Lower lobe of right lung (tissue), 2 donors: ENCODE measurements at regions not wholly inside any gene's neighbourhood (a gene's known extent, or its start where the extent isn't known, plus 50 kb on each side); places are given as distances from the start of the nearest gene placed in this dataset.
"Not testable (repeated sequence)": the region's sequence is repeated elsewhere in the genome, so short reads cannot be mapped to it uniquely, and the experiment has no call there.

Experiments
- ATAC-seq, 2 donors: fragments of 200-7000 bp; cut with Tn5 transposase; one replicate each; pipeline ENCODE4 v1.9.1; 2020 to 2022; ENCODE audit warnings: mild to moderate bottlenecking in 2 of 2, moderate library complexity in 2 of 2
- DNase-seq: peaks from one replicate; pipeline ENCODE4 v3.0.0-alpha.2; 2020
- H3K27ac ChIP-seq: fragments of 200-600 bp; one replicate; pipeline ENCODE4 v1.8.0; 2022
- H3K27me3 ChIP-seq: fragments of 200-600 bp; one replicate; pipeline ENCODE4 v1.8.0; 2022; ENCODE audit warnings: low read depth
- H3K36me3 ChIP-seq: fragments of 200-600 bp; one replicate; pipeline ENCODE4 v1.8.0; 2022; ENCODE audit warnings: mild to moderate bottlenecking
- H3K4me1 ChIP-seq: fragments of 200-600 bp; one replicate; pipeline ENCODE4 v1.8.0; 2022
- H3K4me3 ChIP-seq: fragments of 200-600 bp; one replicate; pipeline ENCODE4 v1.8.0; 2022; ENCODE audit warnings: mild to moderate bottlenecking
- H3K9me3 ChIP-seq: fragments of 200-600 bp; one replicate; pipeline ENCODE4 v1.8.0; 2022
- CTCF ChIP-seq: fragments of 200-600 bp; IDR thresholded peaks from one replicate; pipeline ENCODE4 v1.8.0; 2022; ENCODE audit warnings: antibody characterized with exemption, mild to moderate bottlenecking
- intact Hi-C: fragments of 100-400 bp; cut with DNase I; formaldehyde crosslinking; loops from one replicate; pipeline ENCODE4 v1.11.0; 2022
- donor health status: DM: no; HTN: yes; CAD: no; lungs with severe emphysema.

DNA sequence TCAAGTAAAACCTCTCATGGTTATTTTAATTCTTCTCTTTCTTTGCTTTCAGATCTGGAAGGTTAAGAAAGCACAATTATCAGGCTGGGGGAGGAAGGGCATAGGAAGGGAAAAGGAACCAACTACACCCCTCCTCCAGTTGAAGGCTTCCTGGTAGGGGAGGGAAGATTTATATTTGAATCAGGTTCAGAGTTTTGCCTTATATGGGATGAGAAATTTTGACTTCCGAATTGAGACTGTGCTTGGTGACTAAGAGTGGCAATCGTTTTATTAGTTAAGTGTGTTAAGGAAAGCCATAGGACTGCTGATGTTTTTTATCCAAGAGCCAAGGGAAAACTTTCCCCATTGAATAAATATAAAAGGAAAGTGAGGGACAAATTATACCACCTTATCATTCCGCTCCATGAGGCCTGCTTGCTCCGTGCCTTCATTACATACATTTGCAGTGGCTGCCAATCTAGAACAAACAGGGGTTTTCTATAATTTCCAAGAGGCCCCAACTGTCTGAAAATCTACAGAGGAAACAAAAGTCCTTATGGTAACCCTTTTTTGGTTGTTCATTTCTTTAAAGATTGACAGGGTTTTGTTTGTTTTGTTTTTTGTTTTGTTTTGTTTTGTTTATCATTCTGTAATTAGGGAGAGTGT, 115.7 kb upstream of the EPB41L4A start:
- Histone ChIP-seq H3K4me3 (no peak overlapping the region), H3K4me1 (no peaks in the 10 kb centered on the region), H3K27me3 (no peaks in the 10 kb centered on the region), H3K36me3 (no peaks in the 10 kb centered on the region), H3K9me3 (no peaks in the 10 kb centered on the region), H3K27ac (no peak overlapping the region)
- TF ChIP-seq CTCF: no peak
- intact Hi-C loops: no loop called here
- DNase-seq (no peak), ATAC-seq (peak; percentile 44 to 55)

GRCh38 chr5:112535356-112535755, 116.3 kb upstream of the EPB41L4A start:
- intact Hi-C loops: no loop called here
- ATAC-seq (no peak), DNase-seq (no peak)
- H3K4me1 ChIP-seq: no peaks in the 10 kb centered on the region
- H3K4me3 ChIP-seq: no peak overlapping the region
- no peaks in the 10 kb centered on the region for H3K27me3 ChIP-seq
- no peaks in the 10 kb centered on the region for H3K36me3 ChIP-seq
- TF ChIP-seq CTCF: no peak
- H3K27ac ChIP-seq: no peak overlapping the region
- H3K9me3 ChIP-seq: no peaks in the 10 kb centered on the region

DNA sequence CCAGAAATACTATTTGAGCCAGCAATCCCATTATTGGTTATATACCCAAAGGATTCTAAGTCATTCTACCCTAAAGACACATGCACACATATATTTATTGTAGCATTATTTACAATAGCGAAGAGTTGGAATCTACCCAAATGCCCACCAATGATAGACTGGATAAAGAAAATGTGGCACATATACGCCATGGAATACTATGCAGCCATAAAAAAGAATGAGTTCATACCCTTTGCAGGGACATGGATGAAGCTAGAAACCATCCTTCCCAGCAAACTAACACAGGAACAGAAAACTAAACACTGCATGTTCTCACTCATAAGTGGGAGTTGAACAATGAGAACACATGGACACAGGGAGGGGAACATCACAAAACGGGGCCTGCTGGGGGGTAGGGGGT, 125.5 kb upstream of the EPB41L4A start:
- H3K9me3 ChIP-seq, H3K27ac ChIP-seq, ATAC-seq, H3K36me3 ChIP-seq, H3K4me1 ChIP-seq, H3K4me3 ChIP-seq, H3K27me3 ChIP-seq, DNase-seq, intact Hi-C loops: not testable (repeated sequence)

DNA sequence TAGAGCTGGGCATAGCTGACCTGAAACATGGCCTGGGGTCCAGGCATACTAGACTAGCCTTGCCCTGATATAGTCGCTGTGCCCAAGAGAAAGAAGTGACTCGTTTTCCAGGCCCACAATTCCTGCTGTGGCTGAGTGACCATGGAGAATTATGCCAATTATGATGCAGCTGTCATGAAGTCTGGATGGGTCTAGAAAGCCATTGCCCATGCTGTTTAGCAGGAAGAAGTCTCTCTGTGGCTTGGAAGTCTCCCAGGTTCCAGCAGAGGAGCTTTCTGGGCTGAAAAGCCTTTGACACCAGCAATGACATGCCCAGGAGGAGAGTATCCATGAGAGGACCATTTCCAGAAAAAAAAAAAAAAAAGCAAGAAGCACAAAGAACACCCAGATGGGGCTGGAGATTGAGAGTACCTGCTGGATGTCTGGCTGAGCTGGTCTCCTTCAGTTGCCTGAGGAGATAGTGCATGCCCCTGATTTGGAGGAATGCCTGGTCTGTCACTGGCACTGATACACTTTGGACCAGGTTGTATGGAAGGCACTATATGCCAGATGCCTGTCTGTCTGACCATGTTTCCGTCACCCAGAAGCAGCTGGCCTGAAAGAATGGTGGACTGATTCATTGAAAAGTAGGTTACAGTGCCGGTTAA, 128.0 kb upstream of the EPB41L4A start:
- TF ChIP-seq CTCF: no peak
- Histone ChIP-seq H3K36me3 (no peaks in the 10 kb centered on the region), H3K4me3 (no peak overlapping the region), H3K27ac (no peak overlapping the region), H3K4me1 (no peaks in the 10 kb centered on the region), H3K27me3 (no peaks in the 10 kb centered on the region), H3K9me3 (no peaks in the 10 kb centered on the region)
- intact Hi-C loops: no loop called here
- DNase-seq (no peak), ATAC-seq (no peak)

- intact Hi-C loops: no loop called here
- Histone ChIP-seq H3K36me3 (no peaks in the 10 kb centered on the region), H3K27ac (no peak overlapping the region), H3K27me3 (no peaks in the 10 kb centered on the region), H3K4me3 (no peak overlapping the region), H3K4me1 (no peaks in the 10 kb centered on the region), H3K9me3 (no peaks in the 10 kb centered on the region)
- no peak for TF ChIP-seq CTCF
- DNase-seq (no peak), ATAC-seq (peak; percentile 41 to 59)
These were observed 129.3 kb upstream of the EPB41L4A start for GRCh38 chr5:112548246-112548881.

GRCh38 chr5:112549127-112549526, 130.1 kb upstream of the EPB41L4A start:
- no peaks in the 10 kb centered on the region for H3K9me3 ChIP-seq
- no peak for ATAC-seq
- no peak for DNase-seq
- H3K36me3 ChIP-seq: no peaks in the 10 kb centered on the region
- H3K4me1 ChIP-seq: no peaks in the 10 kb centered on the region
- no peaks in the 10 kb centered on the region for H3K27me3 ChIP-seq
- H3K4me3 ChIP-seq: no peak overlapping the region
- TF ChIP-seq CTCF: no peak
- H3K27ac ChIP-seq: no peak overlapping the region
- intact Hi-C loops: no loop called here
